Limb (tissue), 2 donors: ENCODE measurements at regions not wholly inside any gene's neighbourhood (a gene's known extent, or its start where the extent isn't known, plus 50 kb on each side); places are given as distances from the start of the nearest gene placed in this dataset.

ENCODE experiments used
- DNase-seq, 2 donors: peaks; one replicate each; pipeline ENCODE4 v3.0.0-alpha.2; 2016; ENCODE audit errors: extremely low spot score in 2 of 2

DNA sequence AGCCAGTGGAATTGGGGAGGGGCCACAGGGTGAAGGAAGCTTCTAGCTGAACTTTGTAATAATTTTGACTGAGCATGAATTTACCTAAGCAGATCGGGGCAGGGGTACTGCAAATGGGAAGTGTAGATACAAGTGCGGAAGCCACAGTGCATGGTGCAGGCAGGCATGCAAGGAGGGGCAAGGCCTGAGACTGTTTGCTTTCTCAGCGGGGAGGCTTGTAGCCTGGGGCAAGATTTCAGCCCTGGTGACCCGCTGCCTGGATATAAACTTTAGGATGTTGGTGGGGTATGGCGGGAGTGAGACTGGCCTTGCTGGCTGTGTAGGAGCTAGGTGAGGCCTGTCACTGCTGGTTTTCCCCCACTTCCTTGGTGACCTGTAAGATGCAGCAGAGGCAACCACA is 266.4 kb upstream of the PREP start:
- DNase-seq = no peak

GRCh38 chr6:105667056-105667455 is 264.2 kb upstream of the PREP start:
- no peak for DNase-seq

- DNase-seq = no peak
Measured at GRCh38 chr6:105664931-105665330, 262.0 kb upstream of the PREP start.

- DNase-seq = no peak
Measured at GRCh38 chr6:105651969-105652368, 249.1 kb upstream of the PREP start.

DNA sequence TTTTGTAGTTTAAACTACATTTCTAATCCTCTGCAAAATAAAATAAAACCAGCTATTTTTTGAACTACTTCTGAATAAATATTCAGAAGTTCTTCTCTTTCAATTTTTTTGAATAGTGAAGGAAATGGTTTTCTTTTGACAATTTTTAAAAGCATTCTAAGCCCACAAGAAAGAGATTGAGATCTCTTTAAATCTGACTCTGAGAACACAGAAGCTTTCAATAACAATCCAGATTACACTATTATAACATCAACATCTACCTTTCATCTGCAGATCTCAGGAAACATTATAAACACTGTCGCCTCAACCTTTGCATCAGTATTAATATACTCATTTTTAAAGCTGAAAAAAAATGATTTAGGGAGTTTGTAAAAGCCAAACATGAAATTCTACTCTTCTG is 247.5 kb upstream of the PREP start:
- no peak for DNase-seq

DNA sequence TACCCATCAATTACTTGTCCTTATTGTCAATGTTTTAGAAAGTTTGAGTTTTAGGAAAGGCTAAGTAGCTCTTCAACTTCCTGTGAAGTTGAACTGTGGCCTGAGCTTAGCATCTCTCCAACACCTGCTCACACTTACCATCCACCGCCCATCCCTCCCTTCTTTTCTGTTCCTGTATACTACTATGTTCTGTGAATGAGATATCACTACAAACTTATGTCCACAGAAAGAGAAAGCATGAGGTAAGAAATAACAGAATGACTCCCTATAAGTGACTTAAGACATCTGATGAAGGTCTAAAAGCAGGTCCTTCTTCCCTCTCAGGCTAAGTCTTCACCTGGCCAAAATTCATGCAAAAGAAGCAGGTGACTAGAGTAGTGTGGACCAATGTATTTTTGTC is 246.3 kb upstream of the PREP start:
- DNase-seq = no peak

- DNase-seq = no peak
Measured at GRCh38 chr6:105648276-105648675, 245.4 kb upstream of the PREP start.

DNA sequence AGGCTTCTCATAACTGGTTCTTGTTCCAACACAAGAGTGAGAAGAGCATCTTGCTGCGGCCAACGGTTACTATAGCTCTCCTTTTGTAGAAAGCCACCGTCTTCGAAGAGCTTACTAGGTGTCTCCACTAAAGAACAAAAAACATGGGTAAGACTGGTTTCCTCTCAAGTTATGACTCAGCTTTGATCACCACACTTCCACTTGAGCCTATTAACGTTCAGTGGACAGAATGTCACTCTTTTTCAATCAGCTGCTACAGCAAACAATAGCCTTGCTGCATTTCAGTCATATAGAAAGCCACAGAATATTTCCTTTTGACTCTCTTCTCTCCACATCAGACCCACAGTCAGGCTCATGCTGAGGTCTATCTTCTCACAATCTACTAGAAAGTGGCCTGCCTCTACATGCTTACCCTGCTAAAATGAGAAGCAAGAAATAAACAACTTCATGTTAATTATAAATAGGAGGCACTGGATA is 243.5 kb upstream of the PREP start:
- DNase-seq = no peak

DNA sequence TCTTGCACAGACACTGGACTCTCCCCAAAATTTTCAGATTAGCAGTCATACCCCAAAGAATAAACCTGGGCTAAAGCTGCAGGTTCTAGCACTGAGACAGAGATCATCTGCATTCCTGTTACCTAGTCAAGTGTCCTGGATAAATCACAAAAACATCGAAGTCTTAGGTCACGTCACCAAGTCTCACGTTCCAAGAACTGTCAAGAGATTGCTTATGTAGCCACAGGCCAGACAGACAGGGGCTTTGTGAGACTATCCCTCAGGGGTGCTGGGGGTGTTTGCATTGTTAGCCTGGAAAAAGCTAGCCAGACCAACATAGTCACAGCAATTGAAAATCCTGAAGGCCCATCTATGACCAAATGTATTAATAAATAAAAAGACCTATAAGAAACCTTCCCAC is 243.1 kb upstream of the PREP start:
- DNase-seq = no peak

- no peak for DNase-seq
Measured at GRCh38 chr6:105645156-105645555, 242.3 kb upstream of the PREP start.

DNA sequence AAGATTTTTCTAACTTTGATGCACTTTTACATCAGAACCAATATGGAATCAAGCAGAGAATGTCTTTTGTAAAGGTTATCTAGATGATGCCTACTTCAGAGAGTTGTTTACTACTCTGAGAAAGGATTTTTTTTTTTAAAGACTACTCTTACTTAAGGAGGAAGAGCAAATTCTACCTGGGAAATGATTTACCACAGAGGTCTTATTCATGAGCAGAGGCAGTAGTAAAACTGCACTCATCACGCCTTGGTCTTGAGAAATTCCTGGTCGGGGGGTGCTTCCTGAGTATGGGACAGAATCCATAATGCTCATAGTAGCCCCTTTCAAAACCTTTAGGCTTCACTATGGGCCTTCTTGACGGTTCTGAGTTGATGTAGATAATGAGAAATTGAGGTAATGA is 241.8 kb upstream of the PREP start:
- DNase-seq = no peak

GRCh38 chr6:105644073-105644489 is 241.2 kb upstream of the PREP start:
- no peak for DNase-seq

DNA sequence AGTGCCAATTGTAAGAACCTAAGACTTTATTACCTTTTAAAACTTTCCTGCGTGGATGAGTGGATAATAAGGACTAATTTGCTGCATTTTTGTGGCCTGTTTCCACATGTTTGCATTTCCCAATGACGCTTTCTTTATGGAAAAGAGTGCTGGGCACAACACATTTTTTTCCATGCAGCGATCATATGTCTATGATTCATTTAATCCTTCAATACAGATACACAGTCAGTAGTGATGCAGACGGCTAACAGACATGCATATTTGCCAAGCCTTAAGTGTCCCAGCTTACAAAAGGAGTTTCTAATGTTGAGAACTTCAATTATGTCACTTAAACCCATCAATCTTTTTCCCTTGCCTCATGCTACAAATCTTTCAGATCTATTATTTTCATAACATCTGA is 239.8 kb upstream of the PREP start:
- no peak for DNase-seq

- DNase-seq = no peak
Measured at GRCh38 chr6:105641504-105641903, 238.6 kb upstream of the PREP start.

- DNase-seq = no peak
Measured at GRCh38 chr6:105639124-105639523, 236.2 kb upstream of the PREP start.

- DNase-seq = no peak
Measured at GRCh38 chr6:105633814-105634213, 230.9 kb upstream of the PREP start.

DNA sequence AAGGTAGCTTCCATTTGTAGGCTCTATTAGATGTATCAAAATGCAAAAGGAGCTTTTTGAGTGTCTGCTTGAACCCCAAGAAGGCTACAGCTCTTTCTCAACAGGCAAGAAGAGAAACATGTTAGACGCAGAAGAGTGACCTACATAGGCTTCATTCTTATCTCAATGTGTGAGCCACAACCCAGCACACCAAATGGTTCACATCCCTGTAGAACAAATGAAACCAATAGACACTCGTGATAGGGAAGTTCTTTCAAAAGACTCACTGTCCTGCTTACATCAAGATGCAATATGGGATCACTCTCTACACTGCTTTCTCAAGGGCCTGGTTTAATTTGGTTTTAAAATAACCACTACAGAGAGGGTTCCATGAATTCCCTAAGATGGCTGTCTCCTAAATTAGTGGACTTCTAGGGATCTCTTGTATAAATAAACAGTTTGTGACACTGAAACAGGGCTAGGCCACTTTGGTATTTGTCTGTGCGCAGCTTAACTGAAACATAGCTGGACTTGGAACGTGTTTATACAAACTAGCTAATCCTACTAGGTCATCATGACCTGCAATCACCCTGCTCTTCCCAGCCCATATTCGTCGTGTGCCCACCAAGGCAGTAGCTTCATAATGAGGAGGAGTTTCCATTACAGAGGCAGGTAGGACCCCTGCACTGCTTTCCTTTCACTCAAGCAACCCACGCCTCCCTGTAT is 225.4 kb upstream of the PREP start:
- DNase-seq = no peak

DNA sequence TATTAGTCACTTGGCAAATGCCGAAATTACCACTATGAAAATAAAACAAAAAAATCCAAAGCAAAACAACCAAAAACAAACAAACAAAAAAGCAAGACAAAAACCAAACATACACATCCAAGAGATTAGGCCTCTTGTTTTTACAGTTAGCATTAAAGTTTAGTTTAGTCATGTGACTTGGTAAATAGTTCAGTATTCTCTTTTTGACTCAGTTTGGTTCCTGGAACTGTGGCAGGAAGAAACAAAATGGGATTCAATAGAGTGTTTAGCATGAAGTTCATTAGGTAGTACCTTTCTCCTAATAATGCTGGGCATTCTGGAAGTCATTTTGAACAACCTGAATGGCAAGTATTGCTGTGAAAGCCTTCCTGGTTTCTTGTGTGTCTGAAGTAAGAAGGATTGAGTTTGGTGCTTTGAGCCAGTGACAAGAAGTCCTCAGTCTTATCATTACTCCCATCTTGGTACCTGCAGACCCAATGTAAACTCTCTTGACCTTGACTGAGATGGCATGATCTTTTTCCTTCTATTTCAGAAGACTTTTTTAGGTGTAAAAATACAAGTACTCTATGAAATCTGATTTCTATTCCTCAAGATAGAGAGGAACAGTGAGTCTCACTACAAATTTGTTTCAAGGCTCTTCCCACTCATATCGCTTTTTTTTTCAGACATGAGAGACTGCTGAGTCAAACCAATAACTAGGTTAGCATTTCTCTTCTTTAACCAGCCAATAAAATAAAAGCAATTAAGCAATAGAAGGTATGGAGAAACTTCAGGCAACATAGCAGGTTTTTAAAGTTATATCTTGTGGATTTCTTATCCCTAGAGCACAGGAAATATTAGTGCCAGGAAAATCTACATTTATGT is 223.6 kb upstream of the PREP start:
- no peak for DNase-seq

GRCh38 chr6:105624021-105624420 is 221.1 kb upstream of the PREP start:
- DNase-seq = no peak

DNA sequence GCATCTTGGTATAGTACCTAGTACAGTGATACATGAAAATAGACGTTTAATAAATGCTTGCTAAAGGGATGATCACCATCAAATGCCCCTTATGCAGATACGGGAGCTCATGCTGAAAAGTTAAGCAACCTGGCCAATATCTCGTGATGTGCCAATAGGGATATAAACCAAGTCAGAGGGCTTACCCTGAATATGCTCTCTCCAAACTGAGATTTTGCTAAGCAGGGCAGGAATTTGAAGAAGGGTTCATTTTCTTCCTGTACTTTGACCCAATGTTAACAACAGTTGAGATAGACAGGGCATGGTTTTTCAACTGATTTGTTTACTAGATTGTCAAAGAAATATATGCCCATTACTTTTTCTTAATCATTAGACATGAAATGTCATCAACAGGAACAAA is 219.3 kb upstream of the PREP start:
- no peak for DNase-seq

DNA sequence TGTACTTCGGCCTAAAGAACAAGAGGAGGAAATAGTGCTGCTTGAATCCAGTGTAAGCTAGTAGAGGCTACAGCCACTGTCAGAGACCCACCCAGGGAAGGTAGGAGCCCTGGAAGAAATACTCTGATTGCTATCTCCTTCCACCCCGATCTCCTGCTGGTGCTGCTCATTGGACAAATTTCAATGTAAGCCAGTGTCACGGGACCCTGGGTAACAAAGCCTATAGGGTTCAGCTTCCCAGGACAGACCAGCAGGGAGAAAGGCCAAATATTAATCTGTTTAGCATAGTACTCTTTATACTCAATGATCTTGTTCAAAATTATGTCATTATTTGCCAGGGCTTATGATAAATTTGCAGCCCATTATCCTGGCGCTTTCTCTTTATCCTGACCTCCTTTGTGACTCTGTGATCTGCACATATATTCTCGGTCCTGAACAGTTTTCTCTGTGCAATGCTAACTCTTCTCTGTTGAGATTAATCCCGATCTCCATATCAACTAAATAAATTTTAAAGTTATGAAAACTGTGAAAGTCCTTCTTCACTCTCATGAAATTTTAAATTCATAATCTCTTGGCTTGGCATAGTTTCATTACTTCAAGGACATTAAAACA is 218.8 kb upstream of the PREP start:
- no peak for DNase-seq

DNA sequence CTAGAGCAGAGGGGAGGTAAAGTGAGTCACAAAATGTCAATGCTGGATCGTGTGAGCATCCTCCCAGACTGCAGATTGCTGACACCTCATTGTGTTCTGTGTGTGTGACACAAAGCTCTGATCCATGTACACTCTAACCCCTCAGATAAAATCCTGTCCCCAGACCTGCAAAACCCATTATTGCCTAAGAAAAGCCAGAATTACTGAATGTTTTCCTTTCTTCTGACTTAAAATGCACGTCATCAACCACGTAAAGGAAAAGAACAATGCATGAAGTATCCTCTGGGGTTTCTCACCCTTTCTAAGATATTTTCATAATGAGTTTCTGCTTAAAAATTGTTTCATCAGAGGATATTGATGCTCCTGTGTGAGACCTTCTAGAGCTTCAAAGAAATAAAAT is 218.0 kb upstream of the PREP start:
- DNase-seq = no peak
